C1 segment of cervical spinal cord (tissue), 14 donors: ENCODE measurements at regions not wholly inside any gene's neighbourhood (a gene's known extent, or its start where the extent isn't known, plus 50 kb on each side); places are given as distances from the start of the nearest gene placed in this dataset.

Experiments
- DNase-seq, 14 donors: peaks; one replicate each; lab custom pipeline; 2025; lab: John Stamatoyannopoulos, UW

DNA sequence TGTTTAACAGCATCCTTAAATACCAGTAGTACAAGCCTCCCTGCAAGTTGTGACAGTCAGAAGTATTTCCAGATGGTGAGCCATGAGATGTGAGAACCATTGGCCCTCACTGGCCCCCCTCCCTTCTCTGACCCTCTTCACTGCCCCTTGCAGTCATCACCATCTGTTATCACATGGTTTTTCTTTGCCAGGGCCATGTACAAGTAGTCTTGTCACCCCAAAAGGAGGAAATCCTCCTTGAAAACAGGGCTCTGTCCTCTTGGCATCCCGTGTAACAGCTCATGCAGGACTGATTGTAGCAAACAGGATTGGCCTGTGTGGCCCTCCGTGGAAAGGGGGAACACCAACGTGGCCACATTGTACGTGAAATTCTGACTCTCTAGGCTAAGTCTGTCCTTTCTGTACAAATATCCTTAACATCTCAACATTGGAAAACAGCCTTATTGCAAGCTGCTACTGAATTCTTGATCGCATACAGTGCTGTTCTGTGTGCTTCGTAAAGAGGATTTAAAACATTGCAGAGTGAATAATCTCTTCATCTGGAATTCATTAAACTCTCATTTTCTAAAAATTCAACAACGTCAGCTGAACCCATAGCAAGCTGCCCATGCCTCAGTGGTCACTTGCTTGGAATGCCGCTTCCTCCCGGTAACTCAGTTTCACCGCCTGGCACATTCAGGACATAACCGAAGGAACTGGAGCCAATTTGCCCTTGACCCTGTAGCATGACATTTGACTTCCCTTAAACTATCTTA is 171.7 kb downstream of the ATPSCKMT start:
- no peak for DNase-seq

DNA sequence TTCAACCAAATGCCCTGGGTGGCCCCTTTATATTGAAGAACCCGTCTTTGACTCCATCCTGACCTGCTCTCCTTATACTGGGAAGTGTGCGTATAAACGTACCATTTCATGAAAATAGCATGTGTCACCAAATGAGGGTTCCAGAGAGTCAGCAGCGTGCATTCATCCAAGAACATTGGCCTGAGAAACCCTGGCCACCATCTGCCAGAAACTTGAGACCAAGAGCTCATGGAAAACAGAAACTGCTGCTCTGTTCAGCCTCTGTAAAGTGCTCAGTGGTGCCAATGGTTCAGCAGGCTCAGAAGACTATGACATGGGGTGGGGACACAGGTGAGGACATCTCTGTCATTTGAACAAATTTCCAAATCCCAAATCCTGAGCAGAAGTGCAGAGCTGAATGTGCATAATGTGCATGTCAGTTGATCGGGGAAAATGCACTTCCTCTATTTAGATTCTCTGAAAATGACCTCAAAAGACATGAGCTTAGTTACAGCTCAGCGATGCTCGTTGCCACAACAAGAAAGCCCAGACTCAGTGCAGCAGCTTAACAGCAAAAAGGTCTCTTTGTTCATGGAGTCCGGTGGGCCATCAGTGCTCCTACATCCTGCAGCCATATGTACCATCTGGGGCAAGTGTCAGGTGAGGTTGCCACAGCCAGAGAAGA is 176.1 kb downstream of the ATPSCKMT start:
- no peak for DNase-seq

DNA sequence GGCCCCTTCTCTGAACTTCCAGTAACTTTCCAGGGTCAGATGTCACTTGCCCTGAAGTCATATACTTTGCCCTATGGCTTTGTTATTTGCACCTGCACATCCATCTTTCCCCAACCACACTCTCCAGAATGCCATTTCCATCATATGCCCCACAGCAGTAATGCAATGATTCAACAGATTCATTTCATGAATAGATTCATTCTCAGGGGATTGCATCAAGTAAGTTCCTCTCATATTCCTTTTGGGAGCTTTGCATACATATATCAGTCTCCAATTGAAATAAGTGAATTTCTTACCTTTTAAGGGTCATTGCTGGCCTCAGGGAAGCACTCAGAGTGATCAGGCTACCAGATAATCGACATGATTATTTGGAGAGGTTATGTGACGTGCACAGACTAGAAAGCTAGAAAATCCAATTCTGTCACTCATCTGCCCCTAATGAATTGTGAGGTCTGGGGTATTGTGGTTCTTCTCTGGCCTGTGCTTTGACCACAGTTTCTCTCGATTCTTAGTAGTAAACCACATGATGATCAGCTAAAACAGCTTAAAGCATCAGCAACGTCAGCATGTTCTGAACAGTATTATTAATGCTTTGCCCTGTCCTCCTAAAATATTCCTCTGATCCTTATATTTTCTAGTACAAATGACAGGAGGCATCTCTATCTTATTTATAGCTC is 179.9 kb downstream of the ATPSCKMT start:
- DNase-seq = no peak

DNA sequence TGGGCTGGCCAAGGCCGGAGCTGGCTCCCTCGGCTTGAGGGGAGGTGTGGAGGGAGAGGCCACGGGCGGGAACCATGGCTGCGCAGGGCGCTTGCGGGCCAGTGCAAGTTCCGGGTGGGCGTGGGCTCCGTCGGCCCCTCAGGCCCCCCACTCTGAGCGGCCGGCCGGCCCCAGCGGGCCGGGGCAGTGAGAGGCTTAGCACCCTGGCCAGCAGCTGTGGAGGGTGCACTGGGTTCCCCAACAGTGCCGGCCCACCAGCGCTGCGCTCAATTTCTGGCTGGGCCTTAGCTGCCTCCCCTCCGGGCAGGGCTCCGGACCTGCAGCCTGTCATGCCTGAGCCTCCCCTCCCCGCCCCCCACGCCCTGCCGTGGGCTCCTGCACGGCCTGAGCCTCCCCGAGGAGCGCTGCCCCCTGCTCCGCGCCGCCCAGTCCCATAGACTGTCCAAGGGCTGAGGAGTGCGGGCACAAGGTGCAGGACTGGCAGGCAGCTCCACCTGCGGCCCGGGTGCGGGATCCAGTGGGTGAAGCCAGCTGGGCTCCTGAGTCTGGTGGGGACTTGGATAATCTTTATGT is 184.2 kb downstream of the ATPSCKMT start:
- DNase-seq = no peak

DNA sequence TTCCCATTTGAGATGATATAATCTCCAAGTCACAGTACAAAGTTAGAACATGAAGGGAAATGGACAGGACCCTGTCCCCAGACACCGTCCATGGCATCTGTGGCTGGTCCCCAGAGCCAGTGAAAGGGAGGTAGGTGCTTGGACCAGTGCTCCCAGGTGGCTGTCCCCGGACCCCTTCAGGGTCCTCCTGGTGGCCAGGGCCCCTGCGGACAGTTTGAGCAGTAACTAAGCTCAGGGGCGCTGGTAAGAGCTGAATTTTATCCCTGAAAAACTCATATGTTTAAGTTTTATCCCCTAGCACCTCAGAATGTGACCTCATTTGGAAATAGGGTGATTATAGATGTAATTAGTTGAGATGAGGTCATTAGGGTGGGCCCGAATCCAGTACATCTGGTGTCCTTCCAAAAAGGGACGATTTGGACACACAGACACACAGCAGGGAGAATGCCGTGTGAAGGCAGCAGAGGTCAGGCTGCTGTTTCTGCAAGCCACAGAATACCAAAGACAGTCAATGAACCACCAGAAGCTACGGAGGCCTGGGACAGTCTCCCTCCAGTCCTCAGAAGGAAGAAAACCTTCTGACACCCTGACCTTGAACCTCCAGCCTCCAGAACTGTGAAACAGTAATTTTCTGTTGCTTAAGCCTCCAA is 185.0 kb downstream of the ATPSCKMT start:
- DNase-seq = no peak

DNA sequence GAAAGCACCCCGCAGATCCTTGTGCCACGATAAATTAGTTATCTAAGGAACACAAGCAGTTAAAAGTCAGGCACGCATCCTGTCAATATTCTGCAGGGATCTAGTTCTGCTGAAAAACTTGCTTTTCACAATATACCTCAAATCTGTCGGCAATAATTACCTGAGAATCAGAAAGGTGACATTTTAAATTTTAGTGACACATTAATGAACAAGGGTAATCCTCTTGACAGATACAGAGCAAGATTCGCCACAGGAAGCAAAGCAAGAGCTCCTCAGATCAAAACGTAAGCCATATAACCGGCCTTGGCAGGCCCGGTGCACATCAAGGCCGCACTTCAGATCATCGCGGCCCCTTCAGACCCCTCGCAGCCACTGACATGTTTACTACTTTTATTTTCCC is 185.7 kb downstream of the ATPSCKMT start:
- no peak for DNase-seq

DNA sequence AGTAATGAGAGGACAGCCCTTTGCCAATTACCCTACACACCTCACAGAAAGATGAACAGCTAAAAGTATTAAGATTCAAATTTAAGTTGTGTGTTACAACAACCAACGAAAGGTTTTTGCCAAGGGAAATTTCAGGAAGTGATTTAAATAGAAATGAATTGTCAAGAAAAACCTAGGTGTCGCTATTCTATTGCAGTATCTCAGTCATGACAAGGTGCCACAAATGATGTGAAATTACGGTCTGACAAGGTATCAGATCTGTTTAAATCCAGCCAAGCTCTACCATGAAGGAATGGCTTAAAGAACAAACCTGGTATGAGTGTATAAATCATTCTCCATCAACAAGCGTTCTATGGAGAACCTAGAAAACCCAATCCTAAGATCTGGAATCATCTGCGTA is 189.7 kb downstream of the ATPSCKMT start:
- no peak for DNase-seq

DNA sequence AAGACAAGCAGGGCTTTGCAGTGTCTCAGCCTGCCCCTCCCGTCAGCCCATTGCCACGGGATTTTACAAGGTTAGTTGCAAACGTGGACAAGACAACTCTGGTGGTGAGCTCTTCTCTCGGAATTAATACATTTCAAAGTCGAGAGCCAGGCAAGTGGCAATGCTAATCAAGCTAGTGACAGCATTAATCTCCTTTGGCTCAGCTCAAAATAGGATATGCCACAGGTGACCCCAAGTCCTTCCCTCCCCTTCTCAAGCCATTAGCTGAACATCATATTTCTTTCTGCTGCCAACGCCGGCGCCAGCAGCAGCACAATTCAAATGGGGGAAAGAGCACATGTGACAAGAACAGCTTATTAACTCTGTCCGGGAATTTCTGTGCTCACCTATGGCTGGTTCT is 190.1 kb downstream of the ATPSCKMT start:
- no peak for DNase-seq

DNA sequence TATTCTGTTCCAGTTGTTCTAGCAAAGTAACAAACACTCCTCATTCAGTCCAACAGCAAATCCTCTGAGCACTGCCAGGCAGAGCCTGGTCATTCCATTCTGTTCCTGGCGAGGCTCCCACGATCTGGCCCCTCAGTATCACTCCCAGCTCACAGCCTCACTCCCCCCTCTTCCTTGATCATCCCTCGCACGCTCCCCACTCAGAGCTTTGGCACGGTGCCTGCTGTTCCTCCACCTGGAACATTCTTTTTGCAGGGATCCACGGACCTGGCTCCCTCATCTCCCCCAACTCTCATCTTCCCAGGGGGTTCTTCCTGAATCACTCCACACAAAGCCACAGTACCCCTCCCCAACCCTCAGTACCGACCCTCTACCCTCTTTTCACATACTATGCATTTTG is 192.3 kb downstream of the ATPSCKMT start:
- DNase-seq = no peak

DNA sequence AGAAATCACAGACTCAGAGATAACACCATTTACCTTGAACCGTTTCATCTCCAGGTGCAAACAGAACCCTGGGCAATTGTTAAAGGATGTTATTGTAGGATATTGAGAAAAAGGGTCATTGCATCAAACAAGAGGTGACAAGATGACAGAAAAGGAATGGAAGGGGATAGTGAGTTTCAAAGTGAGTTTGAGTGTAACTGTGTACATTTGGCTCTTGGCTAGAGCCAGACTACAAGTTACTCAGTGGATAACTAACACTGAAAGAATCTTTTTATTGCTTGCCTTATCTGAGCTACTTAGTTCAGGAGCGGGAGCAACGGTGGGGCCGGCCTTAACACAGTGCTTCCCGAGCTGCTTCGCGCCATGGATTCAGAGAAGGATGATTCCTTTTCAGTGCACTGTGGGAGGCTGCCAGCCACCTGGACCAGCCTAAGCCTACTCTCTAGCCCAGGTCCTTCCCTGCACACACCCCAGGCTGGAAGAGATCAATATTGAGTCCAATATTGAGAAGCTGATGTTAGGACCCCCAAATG is 193.4 kb downstream of the ATPSCKMT start:
- no peak for DNase-seq

DNA sequence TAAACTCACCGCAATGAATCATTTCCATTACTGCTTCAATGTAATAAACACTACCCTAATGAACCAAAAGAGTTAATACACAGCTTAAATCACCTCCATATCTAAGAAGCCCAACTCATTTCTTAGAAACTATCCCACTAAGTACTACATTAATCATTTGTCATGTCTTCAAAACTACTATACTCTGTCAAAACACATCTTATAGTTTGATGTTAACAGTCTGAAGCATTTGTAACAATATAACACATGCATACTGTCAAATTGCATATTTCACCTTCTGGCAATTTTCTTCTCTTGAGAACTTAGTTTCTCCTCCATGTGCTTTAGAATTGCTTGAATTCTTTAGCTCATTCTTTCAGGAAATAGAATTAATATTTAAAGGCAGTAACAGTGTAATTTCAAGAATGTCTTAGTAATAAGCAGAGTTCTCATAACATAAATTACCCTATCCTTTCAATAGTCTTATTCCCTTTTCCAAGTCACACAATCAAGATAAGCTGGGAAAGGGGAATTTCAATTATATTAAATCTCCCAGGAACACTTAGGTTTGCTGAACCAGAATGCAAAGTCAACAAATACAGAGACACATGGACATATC is 199.7 kb downstream of the ATPSCKMT start:
- no peak for DNase-seq

DNA sequence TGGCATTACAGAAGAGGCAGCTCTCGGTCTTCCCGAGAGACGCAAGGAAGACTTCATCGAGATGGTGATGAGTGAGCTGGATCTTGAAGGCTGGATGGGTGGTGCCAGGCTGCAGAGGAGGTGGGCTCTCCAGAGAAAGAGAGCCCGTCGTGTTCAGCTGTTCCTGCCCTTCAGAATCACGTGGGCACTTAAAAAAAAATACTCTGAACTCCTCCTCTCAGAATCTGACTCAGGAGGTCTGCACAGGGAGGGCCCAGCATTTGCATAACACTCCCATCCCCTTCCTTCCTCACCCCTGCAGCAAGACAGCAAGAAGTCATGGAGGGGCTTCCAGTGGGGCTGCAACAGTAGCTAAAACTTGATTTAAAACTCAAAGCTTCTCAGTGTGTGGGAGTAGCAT is 203.0 kb downstream of the ATPSCKMT start:
- no peak for DNase-seq

DNA sequence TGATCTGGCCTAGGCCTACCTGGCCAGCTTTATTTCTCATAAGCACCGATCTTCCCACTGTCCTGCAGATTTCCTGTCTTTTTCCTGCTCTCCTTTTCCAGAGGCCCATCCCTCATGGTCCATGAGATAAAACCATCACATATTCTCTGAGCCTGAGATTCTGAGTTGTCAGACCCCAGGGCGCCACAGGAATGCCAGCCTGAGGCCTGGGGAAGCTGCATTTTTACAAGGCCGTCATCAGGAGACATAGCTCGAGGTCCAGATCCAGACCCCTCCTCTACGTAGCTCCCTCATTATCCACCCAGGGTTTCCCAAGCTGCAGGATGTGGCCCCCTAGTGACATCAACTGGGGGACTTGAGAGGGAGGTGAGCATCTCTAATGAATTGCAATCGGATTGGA is 204.3 kb downstream of the ATPSCKMT start:
- DNase-seq = no peak

DNA sequence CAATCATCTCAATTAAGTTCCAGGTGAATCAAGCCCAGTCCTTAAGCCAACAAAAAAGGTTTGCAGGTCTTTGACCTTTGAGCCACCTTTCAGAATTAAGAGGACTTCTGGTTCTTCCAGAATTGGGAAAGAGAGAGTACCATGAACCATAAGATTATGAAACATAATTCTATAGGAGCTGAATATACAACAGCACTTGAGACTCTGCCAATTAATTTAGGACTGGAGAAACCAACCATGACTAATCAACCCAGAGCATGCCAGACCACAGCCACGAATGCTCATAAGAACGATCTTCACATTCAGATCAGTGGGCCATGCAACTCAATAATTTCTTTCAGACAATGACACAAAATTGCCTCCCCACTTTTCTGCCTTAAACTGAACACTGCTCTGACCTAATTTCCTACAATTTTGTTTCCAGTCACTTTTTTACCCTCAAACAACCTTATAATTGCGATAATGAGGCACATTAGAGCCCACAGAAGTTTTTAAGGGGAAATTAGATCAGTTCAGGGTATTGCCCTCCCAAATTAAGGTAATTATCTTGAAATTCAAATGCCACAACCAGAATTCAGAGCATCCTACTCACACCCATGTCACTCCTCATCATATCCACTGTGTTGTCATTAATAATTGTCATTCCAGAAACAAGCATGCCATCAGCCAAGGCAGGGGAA is 213.4 kb downstream of the ATPSCKMT start:
- DNase-seq = no peak

DNA sequence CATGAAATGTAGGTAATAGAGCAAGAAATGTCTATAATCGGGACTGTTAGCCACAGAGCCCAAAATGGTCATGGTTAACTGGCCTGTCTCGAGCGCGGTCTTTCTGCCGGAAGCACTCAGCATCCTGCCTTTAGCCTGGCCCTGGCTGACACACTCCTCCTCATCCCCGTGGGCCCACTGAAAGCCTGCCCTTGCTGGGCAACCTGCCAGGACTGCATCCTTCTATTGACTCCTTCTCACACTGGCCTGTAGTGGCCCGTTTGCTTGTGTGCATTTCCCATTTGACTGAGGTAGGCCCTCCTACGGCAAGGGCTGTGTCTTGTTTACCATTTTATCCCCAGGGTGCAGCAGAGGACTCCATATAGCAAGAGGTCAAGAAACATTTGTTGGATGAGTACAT is 215.7 kb downstream of the ATPSCKMT start:
- DNase-seq = no peak

DNA sequence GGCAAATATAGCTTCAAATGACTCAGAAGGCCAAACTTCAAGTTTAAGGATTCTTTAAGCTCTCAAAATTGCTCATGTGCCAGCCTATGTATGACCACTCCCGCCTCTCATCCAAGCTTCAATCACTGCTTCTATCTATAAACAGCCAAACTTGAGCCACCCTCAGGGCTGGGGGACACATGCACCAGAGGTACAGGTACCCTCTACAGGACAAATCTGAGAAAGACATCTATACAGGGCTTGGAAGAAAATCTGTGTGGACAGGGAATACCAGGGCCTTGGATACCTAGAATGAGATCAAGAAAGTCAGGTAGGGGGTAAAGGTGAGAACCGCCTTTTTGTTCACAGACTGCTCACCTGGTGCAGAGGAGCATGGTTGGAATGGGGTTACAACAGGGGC is 217.9 kb downstream of the ATPSCKMT start:
- no peak for DNase-seq

DNA sequence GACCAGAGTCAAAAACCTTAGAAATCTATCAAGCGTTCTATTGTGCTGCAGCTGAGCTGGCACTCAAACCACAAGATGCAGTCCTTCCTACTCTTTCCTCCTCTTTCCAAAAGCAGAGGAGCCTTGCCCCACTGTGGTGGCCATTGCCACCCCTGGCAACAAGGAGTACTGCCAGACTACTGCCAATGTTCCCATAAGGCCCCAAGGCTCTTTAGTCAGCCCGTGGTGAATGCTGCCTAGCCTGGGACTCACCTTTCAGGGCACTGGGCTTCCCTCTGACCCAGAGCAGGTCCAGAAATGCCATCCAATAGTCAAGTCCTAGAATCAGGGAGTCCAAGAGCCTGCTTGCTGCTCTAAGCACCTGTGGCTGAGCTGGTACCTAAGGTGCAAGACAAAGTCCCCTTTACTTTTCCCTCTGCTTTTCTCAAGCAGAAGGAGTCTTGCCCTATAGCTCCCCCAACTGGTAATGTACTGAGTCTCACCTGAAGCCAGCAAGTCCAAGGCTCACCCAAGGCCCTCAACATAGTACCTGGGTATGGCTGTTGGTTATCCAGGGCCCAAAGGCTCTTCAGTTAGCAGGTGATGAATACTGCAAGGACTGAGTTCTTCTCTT is 219.4 kb downstream of the ATPSCKMT start:
- DNase-seq = no peak

DNA sequence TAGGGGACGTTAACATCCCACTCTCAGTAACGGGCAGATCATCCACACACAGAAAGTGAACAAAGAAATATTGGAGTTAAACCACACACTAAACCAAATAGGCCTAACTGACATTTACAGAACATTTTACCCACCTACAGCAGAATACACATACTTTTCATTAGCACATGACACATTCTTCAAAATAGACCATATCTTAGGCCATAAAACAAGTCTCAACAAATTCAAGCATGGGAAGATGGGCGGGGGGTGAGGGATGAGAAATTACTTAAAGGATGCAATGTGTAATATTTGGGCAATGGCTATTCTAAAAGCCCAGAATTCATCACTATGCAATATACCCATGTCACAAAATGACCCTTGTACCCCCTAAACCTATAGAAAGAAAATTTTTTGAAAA is 226.2 kb downstream of the ATPSCKMT start:
- DNase-seq = no peak

DNA sequence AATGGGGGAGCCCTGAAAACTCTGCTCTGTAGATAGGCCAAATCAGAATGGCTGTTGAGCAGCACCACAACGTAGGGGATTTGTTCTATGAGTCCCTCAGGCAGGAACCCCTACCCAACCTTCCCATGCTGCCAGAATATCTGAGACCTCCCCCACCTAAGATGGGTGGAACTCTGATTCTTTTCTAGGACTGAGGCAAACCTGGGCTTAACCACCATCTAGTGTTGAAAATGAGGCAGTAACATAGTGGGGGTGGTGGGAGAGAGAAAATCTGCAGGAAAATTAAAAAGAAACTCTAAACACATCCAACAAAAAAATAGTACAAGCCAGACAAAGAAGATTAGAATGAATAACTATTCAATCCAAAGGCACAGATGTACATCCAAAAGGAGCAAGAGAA is 228.4 kb downstream of the ATPSCKMT start:
- DNase-seq = no peak

DNA sequence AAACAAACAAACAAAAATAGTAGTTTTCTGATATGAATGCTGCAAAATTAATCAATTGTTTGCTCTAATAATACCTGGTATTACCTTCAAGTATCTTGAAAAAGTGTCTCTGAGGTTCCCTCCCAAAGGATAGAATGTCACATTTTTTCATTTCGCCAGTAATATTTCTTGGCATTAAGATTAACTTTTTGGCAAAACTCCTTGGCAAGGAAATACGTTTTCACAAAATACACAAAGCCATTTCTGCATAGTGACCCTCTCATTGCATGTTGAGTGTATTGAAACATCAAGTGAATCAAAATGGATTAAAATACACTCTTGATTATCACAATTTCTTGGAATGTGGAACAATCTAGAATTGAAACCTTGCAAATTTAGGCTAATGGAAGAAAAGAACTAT is 230.5 kb downstream of the ATPSCKMT start:
- DNase-seq = no peak
